ENCODE measurements at regions not wholly inside any gene's neighbourhood (a gene's known extent, or its start where the extent isn't known, plus 50 kb on each side); places are given as distances from the start of the nearest gene placed in this dataset.

DNA sequence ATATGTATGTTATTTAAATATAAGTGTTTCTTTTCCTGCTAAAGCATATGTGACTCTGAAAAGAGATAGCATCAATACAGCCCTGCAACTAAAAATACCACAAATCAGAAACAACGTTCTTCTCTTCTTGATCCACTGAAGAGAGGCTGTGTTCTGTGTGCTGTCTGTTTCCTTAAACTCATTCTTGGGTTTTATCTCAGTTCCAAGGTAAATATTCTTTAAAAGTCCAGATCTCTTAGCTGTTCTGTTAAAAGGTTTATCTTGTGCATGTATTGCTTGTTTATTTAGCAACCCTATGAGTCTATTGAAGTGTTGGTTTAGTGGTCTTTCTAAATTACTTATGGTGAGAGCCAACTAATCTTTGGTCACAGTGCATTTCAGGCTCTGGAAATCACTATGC, 173.3 kb upstream of the NT5C1B start:
- ATAC-seq, result no peak
- no peaks in the 10 kb centered on the region for H3K27me3 ChIP-seq
- no peak overlapping the region for H3K4me3 ChIP-seq
- H3K9me3 ChIP-seq, result no peaks in the 10 kb centered on the region
- no peaks in the 10 kb centered on the region for H3K36me3 ChIP-seq
- no peak overlapping the region for H3K27ac ChIP-seq
- peaks cover 0 to 8% (median 0%) of the 10 kb centered on the region in 3 donors for H3K4me1 ChIP-seq
- TF ChIP-seq POLR2AphosphoS5 (IDR thresholded peaks at IDR 0.05) (no peak), POLR2A (IDR thresholded peaks at IDR 0.05) (no peak), EP300 (IDR thresholded peaks at IDR 0.05) (no peak)
- TF ChIP-seq, protein P1, sequence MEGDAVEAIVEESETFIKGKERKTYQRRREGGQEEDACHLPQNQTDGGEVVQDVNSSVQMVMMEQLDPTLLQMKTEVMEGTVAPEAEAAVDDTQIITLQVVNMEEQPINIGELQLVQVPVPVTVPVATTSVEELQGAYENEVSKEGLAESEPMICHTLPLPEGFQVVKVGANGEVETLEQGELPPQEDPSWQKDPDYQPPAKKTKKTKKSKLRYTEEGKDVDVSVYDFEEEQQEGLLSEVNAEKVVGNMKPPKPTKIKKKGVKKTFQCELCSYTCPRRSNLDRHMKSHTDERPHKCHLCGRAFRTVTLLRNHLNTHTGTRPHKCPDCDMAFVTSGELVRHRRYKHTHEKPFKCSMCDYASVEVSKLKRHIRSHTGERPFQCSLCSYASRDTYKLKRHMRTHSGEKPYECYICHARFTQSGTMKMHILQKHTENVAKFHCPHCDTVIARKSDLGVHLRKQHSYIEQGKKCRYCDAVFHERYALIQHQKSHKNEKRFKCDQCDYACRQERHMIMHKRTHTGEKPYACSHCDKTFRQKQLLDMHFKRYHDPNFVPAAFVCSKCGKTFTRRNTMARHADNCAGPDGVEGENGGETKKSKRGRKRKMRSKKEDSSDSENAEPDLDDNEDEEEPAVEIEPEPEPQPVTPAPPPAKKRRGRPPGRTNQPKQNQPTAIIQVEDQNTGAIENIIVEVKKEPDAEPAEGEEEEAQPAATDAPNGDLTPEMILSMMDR (IDR thresholded peaks at IDR 0.05), result no peak
- WGBS, 2 donors (ENCODE audit: low coverage in 1 of 2), result 21 to 25% methylated on average over 1 of the region's 1 CpG

- H3K36me3 ChIP-seq, result no peaks in the 10 kb centered on the region
- no peaks in the 10 kb centered on the region for H3K9me3 ChIP-seq
- H3K27me3 ChIP-seq, result no peaks in the 10 kb centered on the region
- no peak overlapping the region for H3K4me3 ChIP-seq
- WGBS, 2 donors (ENCODE audit: low coverage in 1 of 2), result 81 to 100% methylated on average over 1 of the region's 1 CpG
- TF ChIP-seq POLR2A (IDR thresholded peaks at IDR 0.05) (no peak), EP300 (IDR thresholded peaks at IDR 0.05) (no peak), POLR2AphosphoS5 (IDR thresholded peaks at IDR 0.05) (no peak)
- TF ChIP-seq, protein P1 (IDR thresholded peaks at IDR 0.05), result no peak
- peaks cover 10 to 26% (median 11%) of the 10 kb centered on the region in 3 donors for H3K4me1 ChIP-seq
- no peak for ATAC-seq
- H3K27ac ChIP-seq, result no peak overlapping the region
Observed at GRCh38 chr2:18754286-18754685, 164.9 kb upstream of the NT5C1B start.

DNA sequence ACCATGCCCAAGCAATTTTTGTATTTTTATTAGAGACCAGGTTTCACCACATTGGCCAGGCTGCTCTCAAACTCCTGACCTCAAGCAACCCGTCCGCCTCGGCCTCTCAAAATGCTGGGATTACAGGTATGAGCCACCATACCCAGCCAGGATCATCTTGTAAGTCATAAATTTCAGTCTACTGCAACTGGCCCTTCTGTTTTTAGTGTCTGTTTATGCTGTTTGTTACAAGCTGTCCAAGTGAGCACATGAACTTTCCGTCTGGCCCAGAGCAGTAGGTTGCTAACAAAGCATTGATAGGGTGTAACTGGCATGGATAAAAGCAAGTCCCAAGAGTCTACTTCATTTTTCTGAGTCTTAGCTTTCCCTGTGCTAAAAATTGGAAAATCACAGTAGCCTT, 164.4 kb upstream of the NT5C1B start:
- TF ChIP-seq POLR2AphosphoS5 (IDR thresholded peaks at IDR 0.05) (no peak), POLR2A (IDR thresholded peaks at IDR 0.05) (no peak), EP300 (IDR thresholded peaks at IDR 0.05) (no peak)
- TF ChIP-seq, protein P1 (IDR thresholded peaks at IDR 0.05), result no peak
- ATAC-seq, result no peak
- no peak overlapping the region for H3K4me3 ChIP-seq
- no peaks in the 10 kb centered on the region for H3K9me3 ChIP-seq
- peaks cover 10 to 26% (median 11%) of the 10 kb centered on the region in 3 donors for H3K4me1 ChIP-seq
- H3K36me3 ChIP-seq, result no peaks in the 10 kb centered on the region
- 60 to 81% methylated on average over 1 to 4 of the region's 4 CpGs for WGBS, 2 donors (ENCODE audit: low coverage in 1 of 2)
- H3K27ac ChIP-seq, result no peak overlapping the region
- H3K27me3 ChIP-seq, result no peaks in the 10 kb centered on the region

- Histone ChIP-seq H3K4me3 (no peak overlapping the region), H3K9me3 (no peaks in the 10 kb centered on the region), H3K27me3 (no peaks in the 10 kb centered on the region), H3K4me1 (peaks cover 10 to 26% (median 11%) of the 10 kb centered on the region in 3 donors), H3K27ac (no peak overlapping the region), H3K36me3 (no peaks in the 10 kb centered on the region)
- TF ChIP-seq POLR2A (IDR thresholded peaks at IDR 0.05) (no peak), EP300 (IDR thresholded peaks at IDR 0.05) (no peak), POLR2AphosphoS5 (IDR thresholded peaks at IDR 0.05) (no peak)
- TF ChIP-seq, protein P1 (IDR thresholded peaks at IDR 0.05), result no peak
- ATAC-seq, result no peak
- 60 to 71% methylated on average over 5 of the region's 6 CpGs for WGBS, 2 donors (ENCODE audit: low coverage in 1 of 2)
Observed at GRCh38 chr2:18752667-18753422, 163.5 kb upstream of the NT5C1B start.

DNA sequence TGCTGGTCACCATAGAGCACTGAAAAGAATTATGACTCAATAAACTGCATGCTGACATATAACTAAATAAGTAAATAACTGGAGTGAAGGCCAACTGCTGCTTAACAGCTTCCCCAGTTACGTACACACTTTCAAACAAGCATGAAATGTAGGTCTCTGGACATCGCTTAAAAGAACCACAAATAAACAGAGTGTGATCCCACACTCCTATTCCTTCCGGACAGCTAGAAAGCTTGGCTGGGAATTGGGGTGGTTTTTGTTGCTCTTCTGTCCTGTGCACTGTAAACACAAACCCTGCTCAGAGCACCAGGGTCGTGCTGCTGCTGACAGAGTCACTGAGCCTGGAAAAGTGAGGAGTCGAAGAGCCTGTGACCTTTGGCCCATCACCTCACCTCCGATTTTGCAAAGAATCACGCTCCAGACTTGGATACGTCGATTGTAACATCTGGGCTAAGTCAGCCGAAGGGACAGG, 162.7 kb upstream of the NT5C1B start:
- Histone ChIP-seq H3K4me3 (no peak overlapping the region), H3K4me1 (peaks cover 10 to 26% (median 11%) of the 10 kb centered on the region in 3 donors), H3K27ac (peak overlapping the region in 2 of 4 donors; percentile 23 to 49), H3K27me3 (no peaks in the 10 kb centered on the region), H3K9me3 (no peaks in the 10 kb centered on the region), H3K36me3 (no peaks in the 10 kb centered on the region)
- no peak for TF ChIP-seq EP300 (IDR thresholded peaks at IDR 0.05)
- no peak for TF ChIP-seq POLR2AphosphoS5 (IDR thresholded peaks at IDR 0.05)
- TF ChIP-seq POLR2A (IDR thresholded peaks at IDR 0.05), result no peak
- TF ChIP-seq, protein P1 (IDR thresholded peaks at IDR 0.05), result no peak
- ATAC-seq, result no peak
- 45 to 78% methylated on average over 6 to 10 of the region's 10 CpGs for WGBS, 2 donors (ENCODE audit: low coverage in 1 of 2)

All from gastroesophageal sphincter (tissue), 4 donors.